ENCODE measurements at regions not wholly inside any gene's neighbourhood (a gene's known extent, or its start where the extent isn't known, plus 50 kb on each side); places are given as distances from the start of the nearest gene placed in this dataset.

DNA sequence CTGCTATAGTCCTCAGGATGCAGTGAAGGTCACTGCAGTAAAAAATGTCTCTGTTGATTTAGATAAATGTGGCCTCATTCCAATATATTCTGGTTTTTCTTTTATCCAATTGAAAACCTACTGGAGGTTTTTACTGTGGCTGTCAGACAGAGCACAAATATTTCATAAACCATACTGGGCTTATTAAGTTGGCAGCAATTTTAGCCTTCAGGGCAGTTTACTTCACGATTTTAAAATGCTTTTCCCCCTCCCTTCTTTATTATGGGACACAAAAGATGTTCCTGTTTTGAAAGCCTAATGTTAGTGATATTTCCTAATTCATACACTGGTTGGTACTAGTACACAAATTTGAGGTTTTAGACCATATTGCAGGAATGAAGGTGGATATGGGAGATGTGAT is 939.4 kb downstream of the C4orf33 start:
- TF ChIP-seq POLR2AphosphoS5 (IDR thresholded peaks at IDR 0.05) = no peak
- no peak for TF ChIP-seq CTCF (IDR thresholded peaks at IDR 0.05)
- TF ChIP-seq POLR2A (IDR thresholded peaks at IDR 0.05) = no peak
